ENCODE measurements at regions not wholly inside any gene's neighbourhood (a gene's known extent, or its start where the extent isn't known, plus 50 kb on each side); places are given as distances from the start of the nearest gene placed in this dataset.
"Not testable (repeated sequence)": the region's sequence is repeated elsewhere in the genome, so short reads cannot be mapped to it uniquely, and the experiment has no call there.

DNA sequence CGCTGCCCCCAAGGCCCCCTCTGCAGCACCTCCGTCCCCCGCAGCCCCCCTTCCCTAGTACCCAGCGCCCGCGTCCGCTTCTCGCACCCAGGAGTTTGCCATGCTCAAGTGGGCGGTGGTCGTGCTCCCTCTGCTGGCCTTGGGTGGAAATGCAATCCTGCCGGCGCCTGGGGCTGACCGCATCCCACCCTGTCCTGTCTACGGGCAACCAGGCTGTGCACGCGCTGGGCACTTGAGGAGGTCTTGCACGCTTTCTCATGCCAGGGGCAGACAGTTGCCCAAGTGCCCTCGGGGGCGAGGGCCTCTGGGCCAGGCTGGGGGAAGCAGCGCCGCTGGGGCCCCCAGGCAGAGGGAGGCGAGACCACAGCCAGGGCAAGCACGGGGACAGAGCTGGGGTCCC lies 1450.7 kb upstream of the TPTE start:
- not testable (repeated sequence) for DNase-seq

DNA sequence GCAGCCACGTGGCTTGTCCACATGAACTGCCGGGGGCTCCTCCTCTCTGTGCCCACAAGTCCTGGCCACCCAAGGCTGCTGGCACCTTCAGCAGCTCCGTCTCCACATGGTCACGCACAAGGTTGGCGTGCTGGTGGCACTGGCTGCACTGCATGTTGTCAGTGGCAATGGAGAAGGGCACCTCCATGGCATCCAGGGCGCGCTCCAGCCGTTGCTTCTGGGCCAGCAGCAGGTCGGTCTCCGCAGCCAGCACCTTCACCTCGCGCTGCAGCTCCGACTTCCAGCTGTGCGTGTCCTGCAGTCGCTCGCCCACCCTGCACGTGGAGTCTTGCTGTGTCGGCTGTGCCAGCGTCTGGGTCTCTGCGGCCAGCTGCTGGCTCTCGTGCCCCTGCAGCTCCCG lies 1448.4 kb upstream of the TPTE start:
- not testable (repeated sequence) for DNase-seq

DNA sequence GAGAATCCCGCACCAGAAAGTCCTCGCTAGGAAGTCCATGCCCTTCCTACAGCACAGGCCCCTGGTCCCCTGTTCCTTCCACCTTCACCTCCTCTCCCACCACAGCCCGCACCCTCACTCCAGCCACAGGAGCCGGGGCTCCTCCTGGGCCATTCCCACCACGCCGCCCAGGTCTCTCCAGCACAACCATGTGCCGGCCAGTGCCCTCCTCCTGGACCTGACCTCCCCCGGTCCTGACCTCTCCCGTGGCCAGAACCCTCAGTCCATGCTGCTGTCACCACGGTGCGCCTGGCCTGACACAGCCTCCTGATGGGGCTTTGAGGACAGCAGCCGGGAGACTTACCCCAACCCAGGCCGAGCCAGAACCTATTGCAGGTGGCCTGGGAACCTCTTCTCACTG lies 1446.6 kb upstream of the TPTE start:
- DNase-seq: not testable (repeated sequence)

DNA sequence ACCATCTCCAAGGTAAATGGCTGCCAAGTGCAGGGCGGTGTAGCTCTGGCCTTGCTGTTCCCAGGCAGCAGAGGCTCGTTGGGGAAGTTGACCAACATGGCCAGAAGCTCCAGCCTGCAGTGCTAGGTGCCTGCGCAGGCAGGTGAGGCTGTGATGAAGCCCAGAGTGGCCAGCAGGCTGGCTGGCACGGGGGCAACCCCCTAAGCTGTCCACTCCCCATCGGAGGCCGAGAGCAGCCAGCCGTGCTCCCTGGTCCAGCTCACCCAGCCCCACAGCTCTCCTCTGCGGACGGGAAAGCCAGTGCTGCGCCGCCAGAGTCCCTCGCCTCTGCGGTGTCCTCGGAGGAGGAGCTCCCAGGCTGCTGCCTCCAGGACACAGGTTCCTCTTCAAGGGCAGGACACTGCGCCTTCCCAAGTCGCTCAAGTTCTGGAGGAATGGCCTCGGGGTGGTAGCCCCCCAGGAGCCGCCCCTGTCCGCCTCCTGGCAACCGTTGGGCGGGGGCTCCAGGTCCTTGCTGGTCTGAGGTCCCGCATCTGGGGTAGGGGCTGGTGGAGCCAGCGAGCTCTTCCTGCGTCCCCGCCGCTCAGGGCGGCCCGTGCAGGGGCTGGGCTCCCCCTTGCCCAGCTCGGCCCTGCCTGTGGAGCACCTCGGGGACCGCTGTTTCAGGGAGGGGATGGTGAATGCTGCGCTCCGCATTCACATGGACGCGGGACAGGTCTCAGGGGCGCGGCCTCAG lies 1438.1 kb upstream of the TPTE start:
- DNase-seq: not testable (repeated sequence)

DNA sequence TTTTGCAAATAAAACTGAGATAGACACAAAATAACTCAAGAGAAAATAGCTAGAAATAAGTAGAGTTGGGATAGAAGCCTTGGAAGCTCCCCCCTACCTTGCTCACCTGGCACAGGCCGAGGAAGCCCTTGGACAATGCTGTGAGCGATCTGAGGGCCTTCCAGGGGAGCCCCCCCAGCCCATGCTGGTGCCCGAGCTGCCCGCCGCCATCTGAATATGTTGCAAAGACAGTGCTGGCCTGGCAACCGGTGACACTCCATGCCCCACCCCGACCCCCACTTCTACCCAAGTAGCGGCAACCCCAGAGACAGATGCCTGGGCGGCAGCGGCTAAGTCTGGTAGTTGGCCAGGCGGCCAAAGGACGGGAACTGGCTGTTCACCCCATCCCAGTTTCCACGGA lies 1435.1 kb upstream of the TPTE start:
- DNase-seq: not testable (repeated sequence)

DNA sequence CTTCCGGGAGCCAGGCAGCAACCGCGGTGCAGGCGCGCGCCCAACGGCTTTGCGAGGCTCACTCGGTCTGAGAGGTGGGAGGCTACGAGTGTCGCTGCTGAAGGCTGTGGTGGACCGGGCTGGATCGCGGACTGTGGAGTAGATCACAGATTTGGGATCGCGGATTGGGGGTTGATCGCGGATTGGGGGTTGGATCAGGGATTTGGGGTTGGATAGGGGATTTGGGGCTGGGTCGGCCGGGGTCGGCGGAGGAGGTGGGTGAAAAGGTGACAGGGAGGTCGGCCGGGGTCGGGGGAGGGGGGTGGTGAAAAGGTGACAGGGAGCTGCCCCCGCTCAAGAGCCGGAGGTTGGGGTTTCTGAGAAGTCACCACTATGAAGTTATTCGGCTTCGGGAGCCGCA lies 1433.6 kb upstream of the TPTE start:
- not testable (repeated sequence) for DNase-seq

DNA sequence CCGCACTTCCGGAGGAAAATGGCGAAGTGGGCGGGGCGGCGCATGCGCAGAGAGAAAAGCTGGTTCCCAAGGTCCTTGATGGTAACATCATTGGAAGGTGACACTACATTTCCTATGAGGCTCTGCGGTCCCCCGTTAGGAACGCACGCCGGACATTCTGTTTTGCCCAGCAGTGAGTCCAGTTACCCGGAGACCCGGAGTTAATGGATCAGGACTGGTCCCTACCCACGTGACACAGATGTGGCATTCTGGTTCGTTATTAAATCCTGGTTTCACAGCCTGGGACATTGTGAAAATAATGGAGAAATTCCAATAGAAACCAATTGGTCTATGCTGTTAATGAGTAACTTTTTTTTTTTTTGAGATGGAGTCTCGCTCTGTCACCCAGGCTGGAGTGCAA lies 1391.6 kb upstream of the TPTE start:
- DNase-seq: not testable (repeated sequence)

DNA sequence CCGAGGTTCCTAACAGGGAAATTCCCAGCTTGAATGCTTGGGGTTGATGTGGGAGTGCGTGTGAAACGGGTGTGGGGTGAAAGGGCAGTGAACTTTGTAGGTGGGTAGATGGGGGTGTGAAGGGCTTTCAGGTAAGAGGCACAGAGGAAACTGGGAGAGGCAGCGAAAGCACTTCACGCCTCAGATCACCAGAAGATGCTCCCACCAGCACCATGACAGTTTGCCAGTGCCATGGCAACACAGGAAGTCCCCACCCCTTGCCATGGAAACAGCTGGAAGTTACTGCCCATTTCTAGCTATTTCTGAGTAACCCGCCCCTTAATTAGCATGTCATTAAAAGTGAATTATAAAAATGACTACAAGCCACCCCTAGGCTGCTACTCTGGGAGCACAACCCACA lies 1390.6 kb upstream of the TPTE start:
- DNase-seq: not testable (repeated sequence)
